IPS-20b (cell line): ENCODE measurements at regions not wholly inside any gene's neighbourhood (a gene's known extent, or its start where the extent isn't known, plus 50 kb on each side); places are given as distances from the start of the nearest gene placed in this dataset.
"Not testable (repeated sequence)": the region's sequence is repeated elsewhere in the genome, so short reads cannot be mapped to it uniquely, and the experiment has no call there.

Source experiments
- H3K27ac ChIP-seq: one replicate; pipeline ENCODE4 v1.5.1; 2013; ENCODE audit warnings: low read length
- H3K27me3 ChIP-seq: 2 replicates; pipeline ENCODE4 v1.6.1; 2013; ENCODE audit warnings: mild to moderate bottlenecking, low read length, inconsistent platforms; ENCODE audit not compliant: insufficient read depth
- H3K36me3 ChIP-seq: 2 replicates; pipeline ENCODE4 v1.6.1; 2013; ENCODE audit warnings: low read depth, mild to moderate bottlenecking, inconsistent platforms, low read length, moderate library complexity; ENCODE audit not compliant: insufficient read depth
- H3K4me1 ChIP-seq: 2 replicates; pipeline ENCODE4 v1.6.1; 2013; ENCODE audit warnings: mild to moderate bottlenecking, control low read depth, inconsistent platforms, low read length, moderate library complexity; ENCODE audit not compliant: insufficient read depth
- H3K4me3 ChIP-seq: 2 replicates; pipeline ENCODE4 v1.5.1; 2013; ENCODE audit warnings: mild to moderate bottlenecking, low read length, inconsistent platforms
- H3K9ac ChIP-seq: 2 replicates; pipeline ENCODE4 v1.6.1; 2013; ENCODE audit warnings: low read depth, mild to moderate bottlenecking, inconsistent platforms, low read length, moderate library complexity
- H3K9me3 ChIP-seq: 2 replicates; pipeline ENCODE4 v1.6.1; 2013; ENCODE audit warnings: mild to moderate bottlenecking, low read depth, low read length, inconsistent platforms; ENCODE audit not compliant: insufficient read depth

- no peaks in the 10 kb centered on the region for H3K27me3 ChIP-seq
- no peak overlapping the region for H3K4me3 ChIP-seq
- no peak overlapping the region for H3K27ac ChIP-seq
- no peaks in the 10 kb centered on the region for H3K4me1 ChIP-seq
- no peaks in the 10 kb centered on the region for H3K36me3 ChIP-seq
- H3K9ac ChIP-seq = no peak overlapping the region
- H3K9me3 ChIP-seq = no peaks in the 10 kb centered on the region
Measured at GRCh38 chr2:139613264-139613663, 833.1 kb upstream of the NXPH2 start.

GRCh38 chr2:139610512-139610911 lies 830.3 kb upstream of the NXPH2 start:
- no peaks in the 10 kb centered on the region for H3K4me1 ChIP-seq
- no peaks in the 10 kb centered on the region for H3K9me3 ChIP-seq
- H3K27ac ChIP-seq = no peak overlapping the region
- H3K27me3 ChIP-seq = no peaks in the 10 kb centered on the region
- H3K9ac ChIP-seq = no peak overlapping the region
- H3K4me3 ChIP-seq = no peak overlapping the region
- no peaks in the 10 kb centered on the region for H3K36me3 ChIP-seq

GRCh38 chr2:139609109-139609508 lies 828.9 kb upstream of the NXPH2 start:
- Histone ChIP-seq H3K36me3 (no peaks in the 10 kb centered on the region), H3K9me3 (no peaks in the 10 kb centered on the region), H3K27ac (no peak overlapping the region), H3K4me1 (no peaks in the 10 kb centered on the region), H3K27me3 (no peaks in the 10 kb centered on the region), H3K9ac (no peak overlapping the region), H3K4me3 (no peak overlapping the region)

- H3K27ac ChIP-seq = no peak overlapping the region
- H3K4me1 ChIP-seq = no peaks in the 10 kb centered on the region
- no peaks in the 10 kb centered on the region for H3K36me3 ChIP-seq
- H3K27me3 ChIP-seq = no peaks in the 10 kb centered on the region
- H3K9me3 ChIP-seq = no peaks in the 10 kb centered on the region
- H3K4me3 ChIP-seq = no peak overlapping the region
- no peak overlapping the region for H3K9ac ChIP-seq
Measured at GRCh38 chr2:139605668-139606067, 825.5 kb upstream of the NXPH2 start.

GRCh38 chr2:139600166-139600565 lies 820.0 kb upstream of the NXPH2 start:
- Histone ChIP-seq H3K9me3 (peaks cover 4% of the 10 kb centered on the region; the same call in 1 of the 2 replicates), H3K27ac (no peak overlapping the region), H3K36me3 (no peaks in the 10 kb centered on the region), H3K9ac (no peak overlapping the region), H3K4me3 (no peak overlapping the region), H3K27me3 (no peaks in the 10 kb centered on the region), H3K4me1 (no peaks in the 10 kb centered on the region)

GRCh38 chr2:139585101-139585500 lies 804.9 kb upstream of the NXPH2 start:
- H3K27me3 ChIP-seq = no peaks in the 10 kb centered on the region
- no peaks in the 10 kb centered on the region for H3K4me1 ChIP-seq
- H3K4me3 ChIP-seq = no peak overlapping the region
- no peak overlapping the region for H3K27ac ChIP-seq
- H3K9ac ChIP-seq = no peak overlapping the region
- no peaks in the 10 kb centered on the region for H3K9me3 ChIP-seq
- no peaks in the 10 kb centered on the region for H3K36me3 ChIP-seq

DNA sequence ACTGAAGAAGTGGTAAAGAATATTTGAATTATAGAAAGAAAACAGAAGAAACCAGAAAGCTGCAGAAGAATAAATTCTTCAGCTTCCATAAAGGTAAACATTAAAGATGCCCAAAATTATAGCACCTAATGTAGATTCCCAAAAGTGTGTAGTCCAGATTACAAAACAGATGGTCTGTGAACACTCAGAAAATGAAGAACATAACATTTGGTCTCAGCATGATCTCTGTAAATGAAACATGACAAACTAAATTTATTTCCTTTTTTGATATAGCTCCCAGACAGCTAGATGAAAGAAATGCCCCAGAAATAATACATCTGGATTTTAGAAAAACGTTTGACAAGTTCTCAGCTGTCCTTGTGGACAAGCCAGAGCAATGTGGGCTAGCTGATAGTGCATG lies 794.2 kb upstream of the NXPH2 start:
- Histone ChIP-seq H3K4me3 (no peak overlapping the region), H3K36me3 (no peaks in the 10 kb centered on the region), H3K27ac (no peak overlapping the region), H3K9me3 (no peaks in the 10 kb centered on the region), H3K9ac (no peak overlapping the region), H3K27me3 (no peaks in the 10 kb centered on the region), H3K4me1 (no peaks in the 10 kb centered on the region)

- Histone ChIP-seq H3K27me3 (no peaks in the 10 kb centered on the region), H3K27ac (no peak overlapping the region), H3K9me3 (no peaks in the 10 kb centered on the region), H3K36me3 (no peaks in the 10 kb centered on the region), H3K9ac (no peak overlapping the region), H3K4me1 (no peaks in the 10 kb centered on the region), H3K4me3 (no peak overlapping the region)
Measured at GRCh38 chr2:139556789-139557188, 776.6 kb upstream of the NXPH2 start.

DNA sequence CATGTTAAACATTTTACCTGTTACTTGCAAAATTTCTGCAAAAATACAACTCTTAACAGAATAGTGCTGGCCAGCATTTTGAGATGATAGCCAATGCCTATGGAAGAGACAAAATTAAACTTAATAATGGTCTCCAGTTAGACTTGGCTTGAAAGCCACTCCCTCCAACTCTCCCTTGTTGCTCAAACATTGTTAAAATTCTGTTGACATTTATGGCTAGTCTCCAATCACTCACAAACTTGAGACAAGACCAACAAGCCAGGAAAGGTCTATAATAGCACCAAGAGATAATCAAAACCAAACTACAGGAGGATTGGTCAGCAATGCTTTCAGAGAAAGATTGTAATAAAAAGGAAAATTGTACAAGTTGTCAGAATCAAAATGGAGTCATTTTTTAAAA lies 770.7 kb upstream of the NXPH2 start:
- Histone ChIP-seq H3K9ac (no peak overlapping the region), H3K36me3 (no peaks in the 10 kb centered on the region), H3K9me3 (no peaks in the 10 kb centered on the region), H3K27ac (no peak overlapping the region), H3K4me1 (no peaks in the 10 kb centered on the region), H3K27me3 (no peaks in the 10 kb centered on the region), H3K4me3 (no peak overlapping the region)

GRCh38 chr2:139550341-139550740 lies 770.2 kb upstream of the NXPH2 start:
- H3K4me1 ChIP-seq = no peaks in the 10 kb centered on the region
- no peak overlapping the region for H3K4me3 ChIP-seq
- H3K27me3 ChIP-seq = no peaks in the 10 kb centered on the region
- H3K9me3 ChIP-seq = no peaks in the 10 kb centered on the region
- no peak overlapping the region for H3K27ac ChIP-seq
- no peak overlapping the region for H3K9ac ChIP-seq
- no peaks in the 10 kb centered on the region for H3K36me3 ChIP-seq

GRCh38 chr2:139544186-139544851 lies 764.1 kb upstream of the NXPH2 start:
- H3K36me3 ChIP-seq = no peaks in the 10 kb centered on the region
- H3K27me3 ChIP-seq = no peaks in the 10 kb centered on the region
- peak overlapping the region; percentile 4; the same call in 1 of the 2 replicates for H3K4me3 ChIP-seq
- H3K9me3 ChIP-seq = no peaks in the 10 kb centered on the region
- no peak overlapping the region for H3K9ac ChIP-seq
- H3K4me1 ChIP-seq = peaks cover 14% of the 10 kb centered on the region
- no peak overlapping the region for H3K27ac ChIP-seq

- H3K4me3 ChIP-seq, H3K27ac ChIP-seq, H3K4me1 ChIP-seq, H3K9ac ChIP-seq, H3K27me3 ChIP-seq, H3K36me3 ChIP-seq, H3K9me3 ChIP-seq: not testable (repeated sequence)
Measured at GRCh38 chr2:139538332-139539020, 758.3 kb upstream of the NXPH2 start.
